Gastroesophageal sphincter (tissue), 3 donors: ENCODE measurements at regions not wholly inside any gene's neighbourhood (a gene's known extent, or its start where the extent isn't known, plus 50 kb on each side); places are given as distances from the start of the nearest gene placed in this dataset.

Source experiments
- CTCF ChIP-seq, 4 experiments: fragments of 200-600 bp in 2 of 4; fragments of 450-650 bp in 2 of 4; sonication (generic) in 1 of 4; IDR thresholded peaks; one replicate each; pipeline ENCODE4 v1.5.1; 2017 to 2019; ENCODE audit warnings: antibody characterized with exemption in 4 of 4, mild to moderate bottlenecking in 2 of 4, moderate library complexity in 2 of 4
- POLR2A ChIP-seq, 2 donors: fragments of 450-650 bp; IDR thresholded peaks; one replicate each; pipeline ENCODE4 v1.6.1; 2017; ENCODE audit warnings: antibody characterized with exemption in 2 of 2, mild to moderate bottlenecking in 2 of 2, moderate library complexity in 1 of 2

- TF ChIP-seq POLR2A (IDR thresholded peaks at IDR 0.05): no peak
- no peak for TF ChIP-seq CTCF (IDR thresholded peaks at IDR 0.05)
These were observed 933.6 kb upstream of the FANCL start for GRCh38 chr2:59174536-59175243.
